HEK293 (cell line): ENCODE measurements at regions not wholly inside any gene's neighbourhood (a gene's known extent, or its start where the extent isn't known, plus 50 kb on each side); places are given as distances from the start of the nearest gene placed in this dataset.

ENCODE experiments used
- CTCF ChIA-PET: fragments of 350-600 bp; formaldehyde crosslinking; extraction: SDS; loops from one replicate; lab custom pipeline; 2021; ENCODE audit warnings: antibody characterized with exemption; lab: Yijun Ruan, JAX
- POLR2A ChIA-PET: fragments of 300-600 bp; formaldehyde crosslinking; extraction: SDS; loops from one replicate; lab custom pipeline; 2020; ENCODE audit warnings: antibody characterized with exemption, inconsistent platforms; lab: Yijun Ruan, JAX
- H3K27ac ChIP-seq: fragments of 200-500 bp; sonication (Bioruptor generic); 2 replicates; pipeline ENCODE4 v1.5.1; 2014; ENCODE audit warnings: low read depth, low read length, control low read depth, inconsistent platforms; ENCODE audit errors: extremely low read depth
- H3K36me3 ChIP-seq, 2 experiments: fragments of 200-500 bp in 1 of 2; sonication (Bioruptor generic) in 1 of 2; 1 replicate in 1 of 2; 2 replicates in 1 of 2; pipeline ENCODE4 v1.5.1; 2014 to 2017; ENCODE audit warnings: inconsistent platforms in 2 of 2, low read length in 2 of 2; ENCODE audit not compliant: control insufficient read depth in 2 of 2, insufficient read depth in 1 of 2
- H3K4me1 ChIP-seq: fragments of 200-500 bp; sonication (Bioruptor generic); 2 replicates; pipeline ENCODE4 v1.5.1; 2014; ENCODE audit warnings: mild to moderate bottlenecking, low read length, inconsistent platforms; ENCODE audit not compliant: control insufficient read depth, insufficient read depth
- H3K4me3 ChIP-seq: 2 replicates; pipeline ENCODE4 v1.5.1; 2011; ENCODE audit warnings: low read depth, mild to moderate bottlenecking, control low read depth, low read length, moderate library complexity
- H3K9me3 ChIP-seq: fragments of 200-500 bp; sonication (Bioruptor generic); 2 replicates; pipeline ENCODE4 v1.5.1; 2014; ENCODE audit warnings: low read depth, low read length, inconsistent platforms; ENCODE audit not compliant: control insufficient read depth, insufficient read depth
- BCL6B ChIP-seq: fragments of 450-650 bp; formaldehyde crosslinking; IDR thresholded peaks from 2 replicates; pipeline ENCODE4 v1.5.1; 2017; ENCODE audit warnings: missing biosample characterization, missing genetic modification characterization
- IKZF3 ChIP-seq: fragments of 450-650 bp; IDR thresholded peaks from 2 replicates; pipeline ENCODE4 v1.5.0; 2018; ENCODE audit warnings: missing biosample characterization, mild to moderate bottlenecking, missing genetic modification characterization, moderate library complexity
- KLF10 ChIP-seq: fragments of 450-650 bp; IDR thresholded peaks from 2 replicates; pipeline ENCODE4 v1.5.1; 2018; ENCODE audit warnings: missing biosample characterization, mild to moderate bottlenecking, missing genetic modification characterization
- MEIS1 ChIP-seq: sonication (generic); formaldehyde crosslinking; IDR thresholded peaks from 2 replicates; pipeline ENCODE4 v1.8.1; 2022; ENCODE audit warnings: missing genetic modification reagents, mild to moderate bottlenecking, borderline replicate concordance
- MZF1 ChIP-seq: fragments of 450-650 bp; formaldehyde crosslinking; IDR thresholded peaks from 2 replicates; pipeline ENCODE4 v1.5.1; 2017; ENCODE audit warnings: missing biosample characterization, missing genetic modification characterization, borderline replicate concordance
- PRDM6 ChIP-seq: fragments of 450-650 bp; formaldehyde crosslinking; IDR thresholded peaks from 2 replicates; pipeline ENCODE4 v1.5.1; 2017; ENCODE audit warnings: missing biosample characterization, missing genetic modification characterization
- SCRT1 ChIP-seq: fragments of 450-650 bp; formaldehyde crosslinking; IDR thresholded peaks from 2 replicates; pipeline ENCODE4 v1.5.1; 2016; ENCODE audit warnings: missing biosample characterization, missing genetic modification characterization, borderline replicate concordance
- TRIM28 ChIP-seq: IDR thresholded peaks from 2 replicates; pipeline ENCODE4 v1.6.1; 2011; ENCODE audit warnings: low read length, control low read depth, borderline replicate concordance
- WT1 ChIP-seq: fragments of 450-650 bp; formaldehyde crosslinking; IDR thresholded peaks from 2 replicates; pipeline ENCODE4 v1.5.1; 2016; ENCODE audit warnings: missing biosample characterization, missing genetic modification characterization
- ZNF10 ChIP-seq: fragments of 450-650 bp; formaldehyde crosslinking; IDR thresholded peaks from 2 replicates; pipeline ENCODE4 v1.5.1; 2017; ENCODE audit warnings: missing biosample characterization, missing genetic modification characterization
- ZNF132 ChIP-seq: fragments of 450-650 bp; formaldehyde crosslinking; IDR thresholded peaks from 2 replicates; pipeline ENCODE4 v1.5.1; 2017; ENCODE audit warnings: missing biosample characterization, missing genetic modification characterization, borderline replicate concordance
- ZNF2 ChIP-seq: fragments of 450-650 bp; formaldehyde crosslinking; IDR thresholded peaks from 2 replicates; pipeline ENCODE4 v1.5.1; 2016; ENCODE audit warnings: missing biosample characterization, missing genetic modification characterization
- ZNF211 ChIP-seq: fragments of 450-650 bp; formaldehyde crosslinking; IDR thresholded peaks from 2 replicates; pipeline ENCODE4 v1.5.1; 2016; ENCODE audit warnings: low read depth, missing biosample characterization, missing genetic modification characterization
- ZNF23 ChIP-seq: fragments of 450-650 bp; formaldehyde crosslinking; IDR thresholded peaks from 2 replicates; pipeline ENCODE4 v1.5.1; 2016; ENCODE audit warnings: missing biosample characterization, missing genetic modification characterization, borderline replicate concordance
- ZNF239 ChIP-seq: fragments of 450-650 bp; formaldehyde crosslinking; IDR thresholded peaks from 2 replicates; pipeline ENCODE4 v1.5.1; 2016; ENCODE audit warnings: missing biosample characterization, missing genetic modification characterization
- ZNF248 ChIP-seq: fragments of 450-650 bp; formaldehyde crosslinking; IDR thresholded peaks from 2 replicates; pipeline ENCODE4 v1.5.1; 2017; ENCODE audit warnings: missing biosample characterization, missing genetic modification characterization
- ZNF48 ChIP-seq: fragments of 450-650 bp; formaldehyde crosslinking; IDR thresholded peaks from 2 replicates; pipeline ENCODE4 v1.5.1; 2016; ENCODE audit warnings: missing biosample characterization, missing genetic modification characterization
- ZNF501 ChIP-seq: fragments of 450-650 bp; formaldehyde crosslinking; IDR thresholded peaks from 2 replicates; pipeline ENCODE4 v1.5.1; 2016; ENCODE audit warnings: missing biosample characterization, missing genetic modification characterization
- ZNF530 ChIP-seq: fragments of 450-650 bp; formaldehyde crosslinking; IDR thresholded peaks from 2 replicates; pipeline ENCODE4 v1.5.1; 2016; ENCODE audit warnings: low read depth, missing biosample characterization, missing genetic modification characterization
- ZNF561 ChIP-seq: fragments of 450-650 bp; IDR thresholded peaks from 2 replicates; pipeline ENCODE4 v1.5.1; 2018; ENCODE audit warnings: missing biosample characterization, missing genetic modification characterization, borderline replicate concordance
- ZNF626 ChIP-seq: fragments of 450-650 bp; sonication (Bioruptor Pico); formaldehyde crosslinking; IDR thresholded peaks from 2 replicates; pipeline ENCODE4 v1.5.1; 2018; ENCODE audit warnings: missing biosample characterization, missing genetic modification characterization, inconsistent platforms
- ZSCAN16 ChIP-seq: fragments of 450-650 bp; formaldehyde crosslinking; IDR thresholded peaks from 2 replicates; pipeline ENCODE4 v1.5.1; 2016; ENCODE audit warnings: missing biosample characterization, missing genetic modification characterization
- ZSCAN18 ChIP-seq: fragments of 450-650 bp; formaldehyde crosslinking; IDR thresholded peaks from 2 replicates; pipeline ENCODE4 v1.5.1; 2016; ENCODE audit warnings: missing biosample characterization, missing genetic modification characterization
- ZXDB ChIP-seq: fragments of 450-650 bp; formaldehyde crosslinking; IDR thresholded peaks from 2 replicates; pipeline ENCODE4 v1.5.1; 2016; ENCODE audit warnings: missing biosample characterization, missing genetic modification characterization

- H3K27ac ChIP-seq: no peak overlapping the region
- no peak overlapping the region for H3K4me3 ChIP-seq
- no peaks in the 10 kb centered on the region for H3K9me3 ChIP-seq
- no peaks in the 10 kb centered on the region for H3K4me1 ChIP-seq
- H3K36me3 ChIP-seq: no peaks in the 10 kb centered on the region
- TF ChIP-seq TRIM28: no peak
- TF ChIP-seq WT1: no peak
- TF ChIP-seq MZF1 (tag by site-specific recombination): no peak
- ChIA-PET CTCF (no interaction called here), POLR2A (no interaction called here)
These were observed 1565.2 kb upstream of the GOT2 start for GRCh38 chr16:60299241-60299776.

GRCh38 chr16:60295451-60295850, 1561.3 kb upstream of the GOT2 start:
- no peak for TF ChIP-seq ZNF239
- no peak for TF ChIP-seq ZNF2 (tag by site-specific recombination)
- TF ChIP-seq ZNF626 (tag by site-specific recombination): no peak
- TF ChIP-seq ZNF501 (tag by site-specific recombination): no peak
- TF ChIP-seq PRDM6: no peak
- TF ChIP-seq ZNF10 (tag by site-specific recombination): no peak
- TF ChIP-seq MEIS1 (CRISPR knock-in tag): no peak
- TF ChIP-seq TRIM28: no peak
- no peak for TF ChIP-seq ZNF248 (tag by site-specific recombination)
- POLR2A ChIA-PET: no interaction called here
- CTCF ChIA-PET: no interaction called here

GRCh38 chr16:60285794-60286193, 1551.7 kb upstream of the GOT2 start:
- Histone ChIP-seq H3K4me1 (no peaks in the 10 kb centered on the region), H3K4me3 (no peak overlapping the region), H3K9me3 (no peaks in the 10 kb centered on the region), H3K27ac (no peak overlapping the region), H3K36me3 (no peaks in the 10 kb centered on the region)
- TF ChIP-seq ZXDB (tag by site-specific recombination) (no peak), KLF10 (tag by site-specific recombination) (no peak), ZNF561 (tag by site-specific recombination) (no peak), ZSCAN18 (tag by site-specific recombination) (no peak), SCRT1 (tag by site-specific recombination) (no peak)
- ChIA-PET POLR2A (no interaction called here), CTCF (no interaction called here)

More at GRCh38 chr16:60295451-60295850, 1561.3 kb upstream of the GOT2 start:
- no peaks in the 10 kb centered on the region for H3K36me3 ChIP-seq
- no peaks in the 10 kb centered on the region for H3K9me3 ChIP-seq
- no peaks in the 10 kb centered on the region for H3K4me1 ChIP-seq
- no peak overlapping the region for H3K4me3 ChIP-seq
- no peak overlapping the region for H3K27ac ChIP-seq

GRCh38 chr16:60279061-60279665, 1545.0 kb upstream of the GOT2 start:
- H3K4me1 ChIP-seq: no peaks in the 10 kb centered on the region
- H3K36me3 ChIP-seq: no peaks in the 10 kb centered on the region
- H3K9me3 ChIP-seq: no peaks in the 10 kb centered on the region
- POLR2A ChIA-PET: no interaction called here
- CTCF ChIA-PET: no interaction called here
- H3K4me3 ChIP-seq: no peak overlapping the region
- no peak overlapping the region for H3K27ac ChIP-seq
- TF ChIP-seq BCL6B (tag by site-specific recombination) (no peak), IKZF3 (tag by site-specific recombination) (no peak), ZNF530 (tag by site-specific recombination) (no peak), ZNF48 (tag by site-specific recombination) (no peak), ZNF132 (tag by site-specific recombination) (no peak), ZNF2 (tag by site-specific recombination) (no peak), ZSCAN16 (tag by site-specific recombination) (no peak), ZNF211 (tag by site-specific recombination) (no peak), ZNF23 (tag by site-specific recombination) (no peak)
